ENCODE measurements at regions not wholly inside any gene's neighbourhood (a gene's known extent, or its start where the extent isn't known, plus 50 kb on each side); places are given as distances from the start of the nearest gene placed in this dataset.

DNA sequence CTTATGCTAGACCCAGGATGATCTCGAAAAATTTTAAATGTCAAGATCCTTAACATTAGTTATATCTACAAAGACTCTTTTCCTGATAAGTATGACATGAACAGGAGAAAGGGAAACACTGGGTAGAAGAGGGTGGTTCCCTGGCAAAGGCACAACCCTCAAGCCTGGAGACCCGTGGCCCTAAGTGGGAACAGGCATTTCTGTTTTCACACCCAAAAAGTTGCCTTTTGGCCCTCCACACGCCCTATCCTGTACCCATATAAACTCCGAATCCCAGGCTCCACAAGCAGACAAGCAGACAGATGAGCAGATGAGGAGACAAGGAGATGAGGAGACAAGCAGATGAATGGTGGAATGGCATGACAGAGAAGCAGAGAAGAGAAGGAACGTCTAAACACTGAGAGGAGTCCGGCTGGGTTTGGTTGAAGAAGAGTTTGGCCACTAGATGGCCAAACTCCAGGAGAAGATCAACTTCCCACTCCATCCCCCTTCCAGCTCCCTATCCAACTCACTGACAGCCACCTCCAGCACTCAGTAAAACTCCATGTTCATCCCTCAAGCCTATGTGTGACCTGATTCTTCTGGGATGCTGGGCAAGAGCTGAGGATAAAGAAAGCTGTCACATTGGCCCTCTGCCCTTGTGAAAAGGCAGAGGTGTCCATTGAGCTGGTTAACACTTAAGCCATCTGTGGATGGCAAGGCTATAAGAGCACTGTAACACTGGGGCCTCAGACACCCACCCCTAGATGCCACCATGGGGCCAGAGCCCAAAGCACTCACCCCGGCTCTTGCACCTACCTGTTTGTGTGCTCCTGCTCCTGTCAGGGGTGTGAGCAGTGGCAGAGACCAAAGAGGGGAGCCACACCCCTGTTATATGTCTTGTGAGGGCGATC is 139.6 kb upstream of the FAM20A start:
- DNase-seq (ENCODE audit: low read depth) = peak; percentile 20

DNA sequence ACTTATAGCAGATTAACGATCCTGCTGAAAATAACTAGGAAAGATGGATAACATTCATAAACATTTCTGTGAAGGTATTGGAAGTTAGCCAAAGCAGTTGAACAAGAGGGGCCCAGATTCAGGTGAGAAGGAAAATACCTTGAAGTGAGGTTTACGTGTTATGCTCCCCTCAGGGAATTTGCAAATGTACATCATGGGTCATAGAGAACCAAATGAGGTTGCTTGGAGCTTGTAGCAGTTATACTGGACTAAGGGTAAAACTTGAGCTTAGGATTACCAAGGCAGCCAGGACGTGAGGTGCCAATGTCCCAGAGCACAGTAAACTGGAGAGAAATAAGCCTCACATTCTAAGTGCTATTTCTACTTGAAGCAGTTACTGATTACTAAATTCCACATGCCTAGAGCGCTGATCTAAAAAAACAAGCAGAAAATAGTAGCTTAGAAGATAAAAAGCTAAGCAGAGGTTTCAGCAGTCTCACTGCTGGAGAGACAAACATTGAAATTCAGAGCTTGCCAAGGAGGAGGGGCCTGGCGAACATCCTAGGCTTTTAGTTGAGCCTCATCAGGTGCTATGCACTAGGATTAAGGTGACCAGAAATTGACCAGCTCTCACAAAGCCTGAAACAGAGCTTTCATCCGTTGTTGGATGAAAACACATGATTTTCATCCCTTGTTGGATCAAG is 136.7 kb upstream of the FAM20A start:
- DNase-seq (ENCODE audit: low read depth) = no peak

DNA sequence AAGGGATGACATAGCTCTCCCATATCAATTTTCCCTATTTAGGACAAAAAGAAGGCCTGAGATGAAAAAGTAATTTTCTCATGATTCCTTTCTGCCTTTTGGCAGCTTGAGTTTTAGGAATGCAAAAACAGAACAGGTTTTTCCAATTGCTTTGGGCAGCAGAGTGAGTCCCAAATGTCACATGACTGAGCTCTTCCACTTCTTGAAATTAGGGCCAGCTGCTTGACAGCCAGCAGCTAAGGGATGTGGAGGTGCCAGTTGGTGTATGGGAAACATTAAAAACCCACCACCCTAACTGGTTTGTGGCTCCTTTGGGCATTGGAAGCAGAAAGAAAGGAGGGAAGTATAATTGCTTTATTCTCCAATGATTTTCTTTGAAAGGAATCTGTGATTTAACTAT is 133.8 kb upstream of the FAM20A start:
- no peak for DNase-seq (ENCODE audit: low read depth)

DNA sequence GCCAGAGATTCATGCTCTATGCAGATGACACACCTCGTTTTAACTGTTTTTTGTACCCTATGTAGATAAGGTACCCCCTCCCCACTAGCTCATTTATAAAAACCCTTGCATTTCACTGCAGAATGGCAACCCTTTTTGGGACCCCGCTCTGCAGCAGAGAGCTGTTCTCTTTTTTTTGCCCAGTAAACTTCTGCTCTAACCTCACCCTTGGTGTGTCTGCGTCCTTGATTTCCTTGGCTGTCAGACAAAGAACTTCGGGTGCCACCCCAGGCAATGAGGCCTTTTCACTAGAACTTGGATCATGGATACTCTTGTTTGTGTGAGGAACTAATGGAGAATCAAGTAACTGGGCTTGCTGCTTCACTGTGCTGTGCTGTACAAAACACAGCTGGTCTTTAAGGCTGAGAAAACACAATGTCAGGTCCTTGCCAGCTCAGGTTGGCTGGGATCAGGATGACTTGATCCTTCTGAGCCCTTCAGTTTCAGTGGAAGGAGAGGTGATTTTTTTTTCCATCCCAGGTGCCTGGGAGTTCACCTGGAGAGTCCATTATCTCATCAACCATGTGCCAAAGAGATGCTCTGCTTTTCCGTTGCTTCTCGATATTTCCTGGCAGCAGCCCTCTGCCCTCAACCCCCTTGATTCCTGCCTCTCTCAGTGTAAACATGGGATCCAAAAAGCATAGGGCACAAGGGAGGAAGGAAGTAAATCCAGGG is 133.2 kb upstream of the FAM20A start:
- no peak for DNase-seq (ENCODE audit: low read depth)

DNA sequence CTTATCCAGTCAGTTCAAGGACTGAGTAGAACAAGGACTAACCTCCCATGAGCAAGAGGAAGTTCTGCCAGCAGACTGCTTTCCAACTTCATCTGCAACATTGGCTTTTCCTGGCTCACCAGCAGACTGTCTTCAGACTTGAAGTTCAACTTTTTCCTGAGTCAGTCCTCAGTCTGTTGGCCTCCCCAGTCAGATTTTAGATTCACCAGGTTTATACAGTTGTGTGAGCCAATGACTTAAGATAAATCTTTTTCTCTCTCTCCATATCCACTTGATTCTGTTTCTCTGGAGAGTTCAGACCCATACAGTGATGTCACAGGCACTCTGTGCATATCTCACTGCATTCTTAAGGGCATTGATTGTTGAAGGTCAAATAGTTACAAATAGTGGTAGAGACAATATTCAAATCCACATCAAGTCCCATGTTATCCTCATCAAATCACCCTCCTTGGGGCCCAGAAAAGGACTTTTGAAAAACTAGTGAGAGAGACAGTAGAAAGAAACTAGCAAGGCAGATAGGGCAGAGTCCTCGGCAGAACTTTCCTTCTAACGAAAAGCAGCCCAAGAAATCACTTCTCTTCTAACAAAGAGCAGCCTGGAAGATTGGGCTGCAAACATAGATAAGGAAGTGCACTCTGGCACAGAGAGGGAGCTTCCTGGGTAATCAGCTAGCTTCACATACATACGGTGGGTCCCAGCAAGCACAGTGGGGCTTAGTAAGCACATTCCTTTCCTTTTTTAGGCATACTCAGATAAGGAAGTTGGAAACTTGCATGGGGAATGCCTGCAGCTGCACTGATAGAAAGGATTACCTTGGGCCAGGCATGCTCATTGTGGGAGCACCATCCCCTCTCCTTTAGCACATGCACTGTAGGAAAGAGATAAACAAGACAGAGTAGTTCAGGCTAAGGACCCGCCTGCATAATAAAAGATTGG is 132.3 kb upstream of the FAM20A start:
- DNase-seq (ENCODE audit: low read depth) = peak; percentile 9

DNA sequence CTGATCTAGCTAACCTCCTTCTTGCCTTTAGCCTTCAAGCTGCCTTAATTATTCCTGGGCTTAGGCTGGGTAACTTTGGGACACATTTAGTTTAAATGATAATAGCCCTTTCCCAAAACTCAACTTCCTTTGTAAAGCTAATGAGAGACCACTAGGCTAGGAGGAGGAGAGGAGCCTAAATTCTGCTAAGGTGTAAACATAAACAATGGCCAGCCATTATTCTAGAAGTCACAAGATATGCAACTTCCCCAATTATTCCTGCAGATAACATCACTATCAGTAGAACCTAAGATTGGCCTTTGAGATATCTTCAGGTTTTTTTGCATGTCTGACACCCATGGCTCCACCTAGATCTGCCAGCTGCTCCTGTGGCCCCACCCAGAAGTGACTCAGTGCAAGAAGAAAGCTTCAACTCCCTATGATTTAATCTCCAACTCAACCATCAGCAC is 131.2 kb upstream of the FAM20A start:
- DNase-seq (ENCODE audit: low read depth) = peak; percentile 8

DNA sequence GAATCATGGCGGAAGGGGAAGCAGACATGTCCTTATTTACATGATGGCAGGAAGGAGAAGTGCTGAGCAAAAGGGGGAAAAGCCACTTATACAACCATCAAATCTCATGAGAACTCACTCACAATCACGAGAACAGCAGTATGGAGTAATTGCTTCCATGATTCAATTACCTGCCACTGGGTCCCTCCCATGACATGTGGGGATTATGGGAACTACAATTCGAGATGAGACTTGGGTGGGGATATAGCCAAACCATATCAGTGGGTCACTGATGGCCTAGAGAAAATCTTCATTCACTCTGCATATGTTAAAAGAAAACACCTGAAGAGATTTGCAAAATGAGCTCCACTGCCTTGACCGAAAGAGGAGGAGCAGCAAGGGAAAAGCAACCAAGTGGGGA is 130.3 kb upstream of the FAM20A start:
- no peak for DNase-seq (ENCODE audit: low read depth)

DNA sequence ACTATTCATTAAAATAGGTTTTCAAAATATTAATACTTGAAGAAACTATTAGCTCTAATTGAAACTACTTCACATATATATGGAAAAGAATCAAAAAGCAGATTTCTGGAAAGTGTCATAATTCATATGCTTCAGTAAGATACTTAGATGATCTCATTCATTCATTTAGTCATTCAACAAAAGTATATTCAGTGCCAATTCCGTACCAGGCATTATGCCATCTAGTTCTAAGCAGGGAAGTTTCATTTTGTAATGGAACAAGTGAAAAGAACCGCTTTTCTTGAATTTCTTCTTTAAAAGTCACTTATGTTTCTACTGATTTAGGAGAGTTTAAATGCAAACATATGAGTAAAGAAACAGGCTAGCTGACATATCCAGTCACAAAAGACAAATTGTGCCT is 118.3 kb upstream of the FAM20A start:
- DNase-seq (ENCODE audit: low read depth) = no peak

DNA sequence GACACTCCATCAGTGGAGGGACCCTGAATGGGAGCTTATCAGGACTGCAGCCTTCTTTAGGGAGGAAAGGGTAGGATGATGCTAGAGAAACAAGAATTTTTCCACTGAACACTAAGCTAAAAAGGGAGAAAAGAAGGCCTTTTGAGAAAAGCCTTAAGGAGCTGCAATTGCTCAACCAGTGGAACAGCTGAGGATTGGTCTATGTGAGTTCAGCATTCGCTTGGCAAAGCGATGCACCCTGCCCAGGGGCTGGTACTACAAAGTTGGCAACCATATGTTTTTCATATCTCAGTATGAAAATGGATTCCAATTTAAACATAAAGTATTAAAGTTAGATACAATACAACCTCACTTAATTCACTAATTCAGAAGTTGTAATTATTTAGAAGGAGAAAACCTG is 117.8 kb upstream of the FAM20A start:
- DNase-seq (ENCODE audit: low read depth) = no peak

DNA sequence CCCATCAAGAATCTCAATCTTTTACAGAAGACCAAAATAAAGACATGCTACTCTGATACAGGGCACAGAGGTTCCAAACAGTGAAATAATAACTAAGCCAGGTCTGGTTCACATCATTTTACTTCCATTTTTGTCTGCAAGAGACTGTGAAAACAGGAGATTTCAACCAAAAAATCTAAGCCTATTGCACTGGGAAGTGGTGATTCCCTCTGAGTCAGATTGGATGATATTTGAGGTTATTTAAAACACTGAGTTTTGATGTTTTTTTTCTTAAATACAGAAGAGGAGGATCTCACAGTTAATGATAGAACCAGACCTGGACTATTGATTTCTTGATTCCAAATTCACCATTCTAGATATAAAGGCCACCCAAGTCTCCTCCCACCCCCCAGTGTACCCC is 117.3 kb upstream of the FAM20A start:
- DNase-seq (ENCODE audit: low read depth) = no peak

DNA sequence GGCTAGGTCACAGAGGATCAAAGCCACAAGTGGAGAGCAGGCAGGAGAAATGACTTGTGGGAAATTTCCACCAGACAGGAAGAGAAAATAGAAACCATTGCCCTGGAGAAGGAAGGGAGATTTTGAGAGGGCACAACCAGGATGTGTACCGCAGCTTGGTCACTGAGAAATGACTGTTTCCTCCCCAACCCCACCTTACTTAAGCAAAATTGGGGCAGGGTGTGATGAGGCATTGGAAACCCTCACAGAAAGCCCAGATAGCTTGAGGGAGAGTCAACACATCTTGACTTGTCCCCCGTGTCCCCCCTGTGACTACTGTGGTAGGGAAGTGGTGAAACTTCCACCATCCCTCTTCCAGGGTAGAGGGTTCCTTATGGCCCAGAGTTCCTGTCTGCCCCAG is 113.5 kb upstream of the FAM20A start:
- DNase-seq (ENCODE audit: low read depth) = no peak

DNA sequence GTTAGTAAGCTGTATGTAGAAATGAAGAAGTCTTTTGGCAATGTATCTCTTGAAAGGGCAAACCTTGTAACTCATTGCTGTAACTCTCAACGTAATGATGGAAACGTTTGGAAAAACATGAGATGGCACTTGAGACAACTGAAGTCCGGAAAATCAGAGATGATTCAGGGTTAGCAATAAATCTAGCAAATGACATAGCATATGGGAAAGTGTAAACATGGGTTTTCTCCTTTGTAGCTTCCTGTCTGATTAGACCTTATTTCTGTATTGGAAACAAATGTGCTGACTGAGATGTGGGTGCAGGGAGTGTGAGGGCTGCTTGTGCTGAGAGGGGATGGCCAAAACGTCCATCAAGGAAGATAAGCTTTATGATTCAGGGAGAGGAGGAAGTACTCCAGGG is 110.7 kb upstream of the FAM20A start:
- DNase-seq (ENCODE audit: low read depth) = peak; percentile 33

DNA sequence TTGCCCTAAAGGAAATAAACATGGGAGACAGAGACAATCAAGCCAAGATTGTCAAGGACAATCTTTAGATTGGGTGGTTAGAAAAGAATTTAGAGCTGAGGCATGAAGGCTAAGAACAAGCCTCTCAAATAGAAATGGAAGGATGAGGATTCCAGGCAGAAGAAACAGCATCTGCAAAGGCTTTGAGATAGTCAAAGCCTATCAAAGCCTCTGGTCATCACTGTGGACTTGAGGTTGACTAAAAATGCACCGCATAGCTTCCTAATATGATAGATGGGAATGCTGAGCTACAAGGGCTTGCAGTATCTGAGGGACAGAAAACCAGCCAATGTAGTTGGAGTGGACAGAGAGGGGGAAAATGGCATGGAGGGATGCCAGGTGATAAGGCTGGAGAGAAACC is 109.8 kb upstream of the FAM20A start:
- DNase-seq (ENCODE audit: low read depth) = no peak

DNA sequence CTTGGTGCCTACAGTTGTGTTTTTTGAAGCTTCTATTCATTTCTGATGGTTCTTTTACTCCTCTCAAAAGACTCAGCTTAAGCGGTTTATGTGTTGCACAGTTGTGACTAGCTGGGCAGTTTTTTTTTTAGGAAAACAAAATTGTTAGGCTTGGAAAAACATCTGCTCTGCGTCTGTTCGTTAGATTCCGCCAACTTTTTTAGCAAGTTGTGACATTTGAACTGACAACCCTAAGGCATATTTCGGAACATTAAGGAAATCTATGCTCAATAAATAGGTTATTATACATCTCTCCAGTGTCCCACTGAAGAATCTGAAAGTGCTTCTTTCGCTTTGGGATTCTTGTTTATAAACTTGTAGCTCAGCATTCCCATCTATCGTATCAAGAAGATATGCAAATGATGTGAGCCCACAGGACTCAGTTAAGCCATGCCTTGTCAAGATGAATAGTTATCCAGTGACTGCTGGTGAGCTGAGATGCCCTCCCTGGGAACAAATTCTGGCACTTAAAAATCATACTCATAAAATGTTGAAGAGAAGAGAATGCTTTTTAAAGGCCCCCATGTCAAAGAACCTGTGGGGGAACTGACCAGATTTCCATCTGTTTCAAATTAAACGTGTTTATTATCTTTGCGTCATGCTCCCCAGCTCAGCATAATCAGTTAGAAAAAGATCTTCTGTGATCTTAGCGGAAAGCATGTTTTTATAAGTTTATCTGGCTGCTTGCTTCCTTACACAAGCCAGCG is 109.0 kb upstream of the FAM20A start:
- DNase-seq (ENCODE audit: low read depth) = peak; percentile 36

DNA sequence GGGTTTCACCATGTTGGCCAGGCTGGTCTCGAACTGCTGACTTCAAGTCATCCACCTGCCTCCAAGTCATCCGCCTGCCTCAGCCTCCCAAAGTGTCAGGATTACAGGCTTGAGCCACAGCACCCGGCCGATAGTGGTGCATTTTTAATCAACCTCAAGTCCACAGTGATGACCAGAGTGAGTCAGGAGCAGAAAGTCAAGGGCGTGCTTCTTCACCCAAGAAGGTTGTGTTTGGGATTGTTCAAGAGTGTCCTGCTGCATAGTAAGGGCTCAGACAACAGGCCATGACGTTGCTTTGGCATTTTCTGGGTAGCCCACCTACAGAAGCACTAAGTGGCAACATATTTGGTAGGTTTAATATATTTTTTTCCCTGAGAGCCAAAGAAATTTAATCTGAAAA is 108.3 kb upstream of the FAM20A start:
- no peak for DNase-seq (ENCODE audit: low read depth)

DNA sequence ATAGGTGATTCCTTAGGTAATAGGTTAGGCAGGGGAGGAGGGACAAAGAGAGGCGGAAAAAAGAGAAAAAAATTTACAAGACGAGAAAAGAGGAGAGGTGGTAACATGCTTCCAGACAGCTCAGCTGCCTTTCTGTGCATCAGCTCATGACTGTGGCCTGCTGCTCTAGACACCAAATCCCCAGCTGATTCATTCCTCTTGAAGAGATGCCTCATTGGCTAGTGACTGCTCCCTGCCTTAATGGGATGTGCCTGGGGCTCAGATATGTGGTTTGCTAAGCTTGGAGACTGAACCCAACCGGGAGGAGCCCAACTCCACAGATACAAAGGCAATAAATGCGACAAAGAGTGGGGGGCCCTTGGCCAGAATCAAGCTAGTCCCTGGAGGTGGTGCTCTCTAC is 105.9 kb upstream of the FAM20A start:
- DNase-seq (ENCODE audit: low read depth) = peak; percentile 61

DNA sequence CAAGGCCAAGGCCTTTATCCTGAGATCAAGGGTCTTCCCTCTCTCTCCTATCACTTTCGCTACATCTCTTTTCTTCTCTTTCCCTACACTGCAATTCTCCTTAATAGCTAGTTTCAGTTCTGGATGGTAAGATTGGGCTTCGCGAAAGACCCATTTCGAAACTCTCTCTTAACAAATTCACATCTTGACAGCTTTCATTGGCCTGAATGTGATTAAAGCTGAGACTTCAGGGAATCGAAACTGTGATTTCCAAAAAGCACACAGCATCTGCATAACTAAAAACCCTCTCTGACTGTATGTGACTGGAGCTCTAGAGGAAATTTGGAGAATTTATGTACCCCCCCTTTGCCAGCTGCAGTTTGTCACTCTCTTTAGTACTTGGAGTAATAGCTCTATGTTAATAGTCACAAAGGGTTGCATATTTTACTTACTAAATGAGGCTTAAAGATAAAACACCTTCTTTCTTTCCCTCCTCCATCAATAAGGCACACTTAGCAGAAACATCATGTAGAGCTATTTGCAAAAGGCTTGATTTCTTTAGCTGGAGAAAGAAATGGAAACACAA is 105.3 kb upstream of the FAM20A start:
- no peak for DNase-seq (ENCODE audit: low read depth)

DNA sequence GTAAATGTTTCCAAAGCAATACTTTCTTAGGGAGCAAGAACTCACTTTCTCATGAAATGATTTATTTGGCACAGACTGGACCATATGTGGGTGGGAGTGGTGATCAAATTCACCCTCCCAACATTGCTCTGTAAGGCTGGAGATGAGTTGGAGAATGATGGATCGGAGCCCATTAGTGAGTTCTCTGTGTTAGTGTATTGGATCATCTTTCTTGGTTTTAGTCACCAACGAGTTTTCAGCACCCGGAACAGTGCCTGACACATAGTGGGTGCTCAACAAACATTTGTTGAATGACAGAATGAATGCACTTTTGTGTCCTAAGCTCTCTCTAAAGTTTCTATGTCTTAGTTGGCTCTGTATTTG is 104.5 kb upstream of the FAM20A start:
- DNase-seq (ENCODE audit: low read depth) = no peak

DNA sequence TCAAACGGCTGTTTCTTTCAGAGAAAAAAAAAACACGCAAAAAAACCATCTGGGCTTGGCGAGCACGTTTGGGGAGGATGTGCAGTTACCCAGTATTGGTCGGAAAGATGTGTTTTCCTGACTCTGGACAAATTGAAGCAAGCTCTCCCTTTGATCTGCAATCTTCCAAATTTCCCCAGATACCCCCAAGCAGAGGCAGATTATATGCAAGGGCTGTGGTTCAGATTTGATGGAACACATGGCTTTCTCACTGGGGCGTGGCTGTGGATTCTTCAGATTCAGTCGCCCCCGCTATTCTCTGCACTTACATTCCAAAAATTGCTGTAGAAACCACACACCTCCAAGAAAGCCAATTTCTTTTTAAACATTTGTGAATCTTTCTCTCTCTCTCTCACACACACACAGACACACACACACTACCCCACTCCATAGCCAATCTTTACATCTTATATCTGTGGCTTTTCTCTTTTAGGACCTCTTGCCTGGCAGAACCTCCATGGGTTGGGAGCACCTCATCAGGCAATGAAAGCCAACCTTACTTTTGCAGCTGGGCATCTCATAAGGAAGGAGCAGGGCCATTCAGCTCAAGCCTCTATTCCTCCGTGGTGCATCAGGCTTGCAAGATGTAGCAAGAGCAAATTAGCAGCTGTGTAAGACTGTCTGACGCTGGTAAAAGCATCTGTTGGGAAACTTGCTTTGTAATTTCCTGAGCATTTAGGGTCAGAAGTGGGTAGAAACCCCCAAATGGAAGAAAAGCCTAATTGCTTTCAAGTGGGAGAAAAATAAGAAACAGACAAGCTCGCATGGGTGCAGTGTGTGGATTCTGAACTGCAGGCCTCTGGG is 103.9 kb upstream of the FAM20A start:
- peak; percentile 42 for DNase-seq (ENCODE audit: low read depth)

DNA sequence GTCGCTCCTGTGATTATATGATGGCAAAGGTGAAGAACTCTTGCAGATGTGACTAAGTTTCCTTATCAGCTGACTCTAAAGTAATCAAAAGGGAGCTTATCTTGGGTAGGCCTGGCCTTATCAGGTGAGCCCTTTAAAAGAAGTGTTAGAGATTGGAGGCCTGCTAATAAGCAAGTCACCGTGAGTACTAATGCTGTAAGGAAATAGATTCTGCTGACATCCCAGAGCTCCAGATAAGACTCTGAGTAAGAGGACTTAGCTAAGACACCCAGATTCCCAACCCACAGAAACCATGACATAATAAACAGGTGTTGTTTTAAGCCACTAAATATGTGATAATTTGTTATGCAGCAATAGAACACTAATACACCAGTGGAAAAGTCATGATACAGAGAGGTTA is 99.9 kb upstream of the FAM20A start:
- DNase-seq (ENCODE audit: low read depth) = no peak
